Activated CD8-positive, alpha-beta T cell treated with anti-CD3 and anti-CD28 coated beads for 36 hours (primary cell): ENCODE measurements at regions not wholly inside any gene's neighbourhood (a gene's known extent, or its start where the extent isn't known, plus 50 kb on each side); places are given as distances from the start of the nearest gene placed in this dataset.
"Not testable (repeated sequence)": the region's sequence is repeated elsewhere in the genome, so short reads cannot be mapped to it uniquely, and the experiment has no call there.

ENCODE experiments used
- ATAC-seq: fragments of 200-7000 bp; cut with Tn5 transposase; one replicate; pipeline ENCODE4 v1.10.0; 2021; ENCODE audit warnings: mild to moderate bottlenecking, moderate library complexity
- CTCF ChIA-PET: fragments of 350-600 bp; sonication (Branson Sonifier 250); formaldehyde crosslinking; loops from one replicate; lab custom pipeline; 2021; ENCODE audit warnings: antibody characterized with exemption; lab: Charles Lee
- POLR2A ChIA-PET: fragments of 350-600 bp; sonication (Branson Sonifier 250); formaldehyde crosslinking; loops from one replicate; lab custom pipeline; 2021; ENCODE audit warnings: antibody characterized with exemption; lab: Charles Lee
- DNase-seq: peaks from one replicate; pipeline ENCODE4 v3.0.0-alpha.2; 2020
- H3K27ac Mint-ChIP-seq: one replicate; pipeline ENCODE4 v1.8.0; 2021; ENCODE audit warnings: mild to moderate bottlenecking, mixed read lengths
- H3K27me3 Mint-ChIP-seq: one replicate; pipeline ENCODE4 v1.8.0; 2021; ENCODE audit warnings: mixed read lengths
- H3K36me3 Mint-ChIP-seq: one replicate; pipeline ENCODE4 v1.8.0; 2021; ENCODE audit warnings: low read depth, mixed read lengths
- H3K4me1 Mint-ChIP-seq: one replicate; pipeline ENCODE4 v1.8.0; 2021; ENCODE audit warnings: low read depth, mixed read lengths
- H3K4me3 Mint-ChIP-seq: one replicate; pipeline ENCODE4 v1.8.0; 2021; ENCODE audit warnings: mild to moderate bottlenecking, moderate library complexity, mixed read lengths
- H3K9me3 Mint-ChIP-seq: one replicate; pipeline ENCODE4 v1.8.0; 2021; ENCODE audit warnings: mixed read lengths
- CTCF ChIP-seq: fragments of 200-600 bp; IDR thresholded peaks from one replicate; pipeline ENCODE4 v1.8.0; 2022; ENCODE audit warnings: antibody characterized with exemption, mild to moderate bottlenecking
- intact Hi-C: fragments of 100-400 bp; cut with micrococcal nuclease; formaldehyde crosslinking; loops from one replicate; pipeline ENCODE4 v1.10.0; 2022

- DNase-seq: no peak
- Mint-ChIP-seq H3K36me3 (no peaks in the 10 kb centered on the region), H3K27me3 (no peaks in the 10 kb centered on the region), H3K9me3 (no peaks in the 10 kb centered on the region), H3K4me3 (no peak overlapping the region), H3K4me1 (no peaks in the 10 kb centered on the region), H3K27ac (no peak overlapping the region)
- no peak for ATAC-seq
- TF ChIP-seq CTCF: no peak
- intact Hi-C loops: no loop called here
- POLR2A ChIA-PET: no interaction called here
- CTCF ChIA-PET: no interaction called here
Observed at GRCh38 chrX:147498796-147499195, 412.9 kb upstream of the FMR1 start.

- no peak overlapping the region for H3K27ac Mint-ChIP-seq
- H3K9me3 Mint-ChIP-seq: peaks cover 3% of the 10 kb centered on the region
- no peaks in the 10 kb centered on the region for H3K27me3 Mint-ChIP-seq
- ChIA-PET CTCF (no interaction called here), POLR2A (no interaction called here)
- no peaks in the 10 kb centered on the region for H3K36me3 Mint-ChIP-seq
- TF ChIP-seq CTCF: no peak
- DNase-seq (no peak), ATAC-seq (no peak)
- no peaks in the 10 kb centered on the region for H3K4me1 Mint-ChIP-seq
- intact Hi-C loops: no loop called here
- no peak overlapping the region for H3K4me3 Mint-ChIP-seq
Observed at GRCh38 chrX:147522981-147523380, 388.7 kb upstream of the FMR1 start.

- no peaks in the 10 kb centered on the region for H3K36me3 Mint-ChIP-seq
- no peak overlapping the region for H3K27ac Mint-ChIP-seq
- H3K4me1 Mint-ChIP-seq: no peaks in the 10 kb centered on the region
- POLR2A ChIA-PET: no interaction called here
- H3K27me3 Mint-ChIP-seq: no peaks in the 10 kb centered on the region
- intact Hi-C loops: no loop called here
- ATAC-seq (no peak), DNase-seq (no peak)
- no peaks in the 10 kb centered on the region for H3K9me3 Mint-ChIP-seq
- H3K4me3 Mint-ChIP-seq: no peak overlapping the region
- no peak for TF ChIP-seq CTCF
- CTCF ChIA-PET: no interaction called here
Observed at GRCh38 chrX:147533426-147533825, 378.3 kb upstream of the FMR1 start.

GRCh38 chrX:147537172-147537571 lies 374.5 kb upstream of the FMR1 start:
- CTCF ChIA-PET: no interaction called here
- no peak overlapping the region for H3K27ac Mint-ChIP-seq
- no peaks in the 10 kb centered on the region for H3K4me1 Mint-ChIP-seq
- H3K4me3 Mint-ChIP-seq: no peak overlapping the region
- DNase-seq (no peak), ATAC-seq (no peak)
- POLR2A ChIA-PET: no interaction called here
- intact Hi-C loops: no loop called here
- TF ChIP-seq CTCF: no peak
- no peaks in the 10 kb centered on the region for H3K27me3 Mint-ChIP-seq
- H3K9me3 Mint-ChIP-seq: no peaks in the 10 kb centered on the region
- H3K36me3 Mint-ChIP-seq: no peaks in the 10 kb centered on the region

- ATAC-seq, H3K27ac Mint-ChIP-seq, DNase-seq, CTCF ChIA-PET, H3K36me3 Mint-ChIP-seq, H3K27me3 Mint-ChIP-seq, H3K4me3 Mint-ChIP-seq, POLR2A ChIA-PET, H3K9me3 Mint-ChIP-seq, H3K4me1 Mint-ChIP-seq, intact Hi-C loops: not testable (repeated sequence)
Observed at GRCh38 chrX:147548023-147548422, 363.7 kb upstream of the FMR1 start.

- H3K9me3 Mint-ChIP-seq: no peaks in the 10 kb centered on the region
- no peaks in the 10 kb centered on the region for H3K27me3 Mint-ChIP-seq
- peak; percentile 15 for DNase-seq
- intact Hi-C loops: no loop called here
- no peaks in the 10 kb centered on the region for H3K36me3 Mint-ChIP-seq
- ATAC-seq: no peak
- no peaks in the 10 kb centered on the region for H3K4me1 Mint-ChIP-seq
- TF ChIP-seq CTCF: no peak
- no peak overlapping the region for H3K4me3 Mint-ChIP-seq
- ChIA-PET CTCF (interaction anchor here (0.9 kb wide), 1 partner anchor 75 kb away, joined by 3 read pairs; no protein-coding TSS in a partner anchor), POLR2A (no interaction called here)
- H3K27ac Mint-ChIP-seq: no peak overlapping the region
Observed at GRCh38 chrX:147550217-147550616, 361.5 kb upstream of the FMR1 start.
